GM21526 (cell line): ENCODE measurements at regions not wholly inside any gene's neighbourhood (a gene's known extent, or its start where the extent isn't known, plus 50 kb on each side); places are given as distances from the start of the nearest gene placed in this dataset.

Experiments used
- ATAC-seq: cut with Tn5 transposase; IDR thresholded peaks from one replicate; pipeline ENCODE4 v1.9.1; 2021; ENCODE audit warnings: moderate library complexity; ENCODE audit not compliant: unreplicated experiment, low FRiP score

DNA sequence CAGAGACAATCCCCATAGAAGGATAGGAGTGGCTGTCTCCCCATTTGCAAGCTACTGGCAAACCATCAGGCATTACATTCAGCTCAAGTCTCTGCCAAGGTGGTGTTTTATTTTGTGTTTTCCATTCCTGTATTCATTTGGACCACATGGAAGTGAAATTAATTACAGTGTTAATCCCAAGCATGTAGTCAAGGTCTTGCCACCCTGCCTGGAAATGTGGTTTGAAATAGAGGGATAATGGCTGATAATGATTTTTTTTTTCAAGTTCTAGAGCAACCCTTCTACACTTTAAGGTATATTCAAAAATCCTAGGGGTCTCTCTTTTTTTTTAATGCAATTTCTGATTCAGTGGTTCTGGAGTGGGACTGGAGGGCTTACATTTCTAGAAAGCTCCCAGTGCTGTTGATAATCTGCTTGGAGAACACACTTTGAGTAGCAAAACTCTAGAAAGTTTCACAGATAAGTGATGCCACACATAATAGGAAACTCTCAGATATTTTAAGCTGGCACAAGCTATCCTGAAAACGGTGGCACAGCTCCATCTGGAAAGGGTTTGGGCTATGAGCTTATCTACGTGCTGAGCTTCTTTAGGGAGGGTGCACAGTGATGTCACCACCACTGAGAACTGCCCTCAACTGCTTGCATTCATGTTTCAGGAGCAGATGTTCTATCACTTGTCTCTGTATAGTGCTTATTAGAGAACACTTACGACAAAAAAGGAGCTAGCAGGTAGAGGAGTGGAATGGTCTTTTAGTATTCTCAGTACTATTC is 140.1 kb upstream of the IL12A start:
- ATAC-seq = no peak

- no peak for ATAC-seq
These were observed 138.2 kb upstream of the IL12A start for GRCh38 chr3:159850481-159850880.

- no peak for ATAC-seq
These were observed 136.4 kb upstream of the IL12A start for GRCh38 chr3:159852266-159852665.

DNA sequence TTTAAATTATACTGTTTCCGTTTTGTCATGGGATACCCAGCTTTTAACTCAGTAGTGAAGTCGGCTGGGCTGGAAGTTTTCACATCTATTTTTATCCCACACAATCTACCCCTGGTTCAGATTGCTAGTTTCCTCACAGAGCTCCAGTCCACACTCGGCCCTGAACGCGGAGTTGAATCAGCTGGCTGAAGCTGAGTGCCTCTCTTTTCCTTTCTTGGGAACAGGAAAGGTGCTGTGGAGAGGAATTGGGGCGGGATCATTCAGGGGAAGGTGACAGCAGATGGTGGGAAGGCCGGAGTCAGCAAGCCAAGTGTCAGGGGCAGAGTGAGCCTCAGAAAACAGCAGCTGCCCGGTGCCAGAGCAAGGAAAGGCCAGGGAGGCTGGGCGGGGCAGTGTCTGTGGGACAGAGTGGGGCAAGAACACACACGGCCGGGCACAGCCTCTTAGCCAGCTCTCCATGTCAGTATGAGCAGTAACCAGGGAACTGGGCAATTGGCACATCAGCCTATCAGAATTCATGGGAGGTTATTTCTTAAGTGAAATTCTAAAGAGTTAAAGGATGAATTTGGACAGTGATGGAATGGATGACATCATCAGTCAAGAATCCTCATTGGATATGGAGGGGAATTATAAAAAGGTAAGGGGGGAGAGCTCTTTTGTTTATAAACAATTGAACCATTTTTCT is 135.7 kb upstream of the IL12A start:
- peak; percentile 48 for ATAC-seq

DNA sequence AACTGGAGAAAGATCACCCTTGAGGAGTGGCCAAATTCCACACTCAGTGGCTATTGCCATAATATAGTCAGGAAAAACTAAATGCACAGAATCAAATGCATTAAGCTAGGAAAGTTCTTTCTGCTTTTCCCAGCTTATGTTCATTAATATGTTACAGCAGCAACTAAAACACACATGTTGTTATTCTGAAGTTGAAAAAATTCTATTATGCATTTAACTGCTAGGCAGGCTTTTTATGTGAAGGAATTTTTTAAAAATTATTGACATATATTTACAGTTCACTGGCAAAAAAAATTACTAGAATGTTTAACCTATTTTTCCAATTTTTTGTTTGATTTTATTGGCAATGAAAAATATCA is 135.2 kb upstream of the IL12A start:
- no peak for ATAC-seq

- no peak for ATAC-seq
These were observed 134.0 kb upstream of the IL12A start for GRCh38 chr3:159854500-159855124.

DNA sequence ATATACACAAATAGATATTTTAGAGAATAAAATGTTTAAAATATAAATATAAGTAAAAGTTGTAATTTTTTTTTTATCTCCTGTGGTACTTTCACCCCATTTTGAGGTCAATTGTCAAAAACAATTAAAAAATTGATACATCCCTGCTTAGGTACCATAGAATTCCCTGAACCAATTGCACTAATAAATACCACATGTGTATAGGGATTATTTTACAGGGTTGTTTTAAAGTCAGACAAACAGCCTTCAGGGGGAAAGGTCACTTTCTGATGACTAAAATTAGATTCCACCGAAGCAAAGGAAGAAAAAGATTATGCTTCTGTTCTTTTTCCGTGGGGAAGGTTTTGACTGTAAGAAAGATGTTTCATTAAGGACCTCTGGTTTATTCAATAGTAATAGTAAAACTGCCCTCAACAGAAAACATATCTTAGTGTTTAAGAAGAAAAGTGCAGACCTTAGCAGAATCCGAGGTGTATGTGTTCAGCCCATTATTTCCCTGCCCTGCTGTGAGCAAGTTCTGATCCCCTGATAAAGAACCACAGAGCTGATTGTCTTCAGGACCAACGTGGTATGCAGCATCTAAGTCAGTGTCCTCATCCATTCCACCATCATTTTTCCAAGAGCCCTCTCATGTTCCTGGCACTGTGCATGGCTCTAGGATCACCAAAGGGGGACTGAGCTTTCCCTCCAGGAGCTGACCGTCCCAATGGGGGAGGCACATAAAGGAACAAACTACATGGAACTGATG is 132.9 kb upstream of the IL12A start:
- ATAC-seq = no peak

- no peak for ATAC-seq
These were observed 132.0 kb upstream of the IL12A start for GRCh38 chr3:159856590-159857104.

DNA sequence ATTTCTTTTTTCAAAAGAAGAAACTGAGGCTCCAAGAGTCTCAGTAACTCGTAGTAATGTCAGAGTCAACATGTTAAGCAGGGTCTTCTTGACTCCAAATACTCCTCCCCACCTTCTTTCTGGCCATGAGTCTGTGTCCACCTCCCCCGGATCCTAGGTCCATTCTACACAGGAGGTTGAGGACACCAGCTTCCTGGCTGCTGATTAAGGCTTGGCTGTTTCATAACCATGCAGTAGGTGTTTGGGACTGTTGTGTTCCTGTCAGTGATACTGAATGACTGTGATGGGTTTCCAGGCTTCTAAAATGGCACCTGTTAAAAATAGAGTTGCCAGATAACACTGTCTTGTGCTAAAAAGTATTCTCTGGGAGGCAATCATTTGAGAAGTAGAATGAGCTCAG is 130.8 kb upstream of the IL12A start:
- ATAC-seq = no peak

DNA sequence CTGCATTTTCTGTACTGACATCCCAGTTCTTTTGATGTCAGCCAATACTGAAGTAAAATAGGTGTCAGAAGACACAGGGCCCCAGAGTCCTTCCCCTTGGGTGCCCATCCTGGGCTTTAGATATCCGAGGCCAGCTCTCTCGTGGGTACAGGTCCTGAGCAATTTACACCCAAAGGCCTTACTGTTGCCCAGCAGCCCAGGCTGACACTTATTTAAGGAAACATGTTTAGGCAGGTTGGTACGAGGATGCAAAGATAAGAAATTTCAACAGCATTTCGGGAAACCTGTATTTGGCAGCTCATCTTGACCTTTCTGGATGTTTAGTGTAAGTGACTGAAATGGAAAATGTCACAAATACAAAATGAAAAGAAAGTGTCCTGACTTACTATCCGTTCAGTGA is 130.0 kb upstream of the IL12A start:
- ATAC-seq = no peak

DNA sequence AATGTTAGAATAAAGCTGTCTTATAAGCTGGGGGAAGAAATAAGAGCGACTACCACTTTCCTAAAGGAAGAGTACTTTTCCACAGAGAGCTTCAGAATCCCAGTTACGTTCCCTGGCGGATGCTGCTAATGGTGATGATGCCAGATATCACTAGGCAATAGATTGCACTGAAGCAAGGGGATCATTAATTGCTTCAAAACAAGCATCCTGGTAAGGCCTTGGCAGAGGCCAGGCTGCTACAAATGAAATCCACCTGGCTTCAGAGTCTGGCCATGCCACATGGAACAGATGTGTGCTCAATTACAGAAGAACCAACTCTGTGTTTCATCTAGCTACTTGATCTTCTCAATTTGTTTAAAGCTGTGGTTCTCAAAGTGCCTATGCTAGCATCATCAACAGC is 129.2 kb upstream of the IL12A start:
- no peak for ATAC-seq

DNA sequence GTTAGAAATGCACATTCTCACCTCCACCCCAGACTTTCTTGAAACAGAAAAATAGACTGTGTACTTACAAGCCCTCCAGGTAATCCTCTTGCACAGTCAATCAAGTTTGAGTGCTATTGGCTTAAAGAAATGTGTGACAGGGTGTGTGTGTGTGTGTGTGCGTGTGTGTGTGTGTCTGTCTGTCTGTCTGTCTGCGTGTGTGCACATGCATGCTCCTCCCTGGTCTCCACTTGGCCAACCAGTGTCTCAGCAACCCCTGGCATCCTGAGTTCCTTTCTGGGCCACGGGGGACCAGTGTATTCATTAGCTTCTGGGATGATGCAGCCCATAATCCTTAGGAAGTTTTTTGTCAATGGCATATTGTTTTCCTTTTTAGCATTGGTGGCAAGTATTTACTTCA is 128.8 kb upstream of the IL12A start:
- ATAC-seq = no peak

DNA sequence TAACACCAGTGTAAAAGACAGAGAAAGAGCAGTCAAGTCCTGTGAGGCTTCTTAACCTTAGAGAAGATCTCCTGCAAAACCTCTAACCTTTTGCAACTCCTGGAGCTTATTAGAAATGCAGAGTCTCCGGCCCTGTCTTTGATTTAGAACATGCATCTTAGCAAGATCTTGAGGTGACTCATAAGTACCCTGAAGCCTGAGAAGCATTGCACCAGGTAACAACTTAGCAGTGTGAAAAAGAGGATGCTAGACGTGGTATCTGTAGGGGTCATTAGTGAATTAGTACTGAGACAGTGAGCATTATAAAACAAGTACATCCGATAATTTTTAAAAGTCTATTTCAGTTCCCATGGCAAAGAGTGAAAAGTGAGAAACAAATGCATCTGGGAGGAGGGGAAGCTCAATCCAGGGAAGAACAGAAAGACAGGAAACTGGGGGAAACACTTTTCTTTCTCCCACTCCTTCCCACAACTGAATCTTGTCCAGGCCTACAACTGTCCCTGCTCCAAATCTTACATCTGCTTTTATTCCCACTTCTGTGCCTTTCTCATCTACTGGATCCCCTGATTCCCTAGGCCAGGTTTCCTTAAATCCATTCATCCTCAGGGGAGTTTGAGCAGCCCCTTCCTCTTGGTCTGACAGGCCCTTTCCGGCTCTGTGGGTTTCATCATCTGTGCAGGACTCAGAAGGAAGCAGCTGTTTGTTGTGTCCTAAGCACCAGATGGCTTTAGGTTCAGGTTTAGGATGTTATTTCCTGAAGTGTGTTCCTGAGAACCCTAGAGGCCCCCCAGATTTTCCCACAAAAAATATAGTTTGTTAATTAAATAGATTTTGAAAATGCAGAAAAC is 128.1 kb upstream of the IL12A start:
- no peak for ATAC-seq

DNA sequence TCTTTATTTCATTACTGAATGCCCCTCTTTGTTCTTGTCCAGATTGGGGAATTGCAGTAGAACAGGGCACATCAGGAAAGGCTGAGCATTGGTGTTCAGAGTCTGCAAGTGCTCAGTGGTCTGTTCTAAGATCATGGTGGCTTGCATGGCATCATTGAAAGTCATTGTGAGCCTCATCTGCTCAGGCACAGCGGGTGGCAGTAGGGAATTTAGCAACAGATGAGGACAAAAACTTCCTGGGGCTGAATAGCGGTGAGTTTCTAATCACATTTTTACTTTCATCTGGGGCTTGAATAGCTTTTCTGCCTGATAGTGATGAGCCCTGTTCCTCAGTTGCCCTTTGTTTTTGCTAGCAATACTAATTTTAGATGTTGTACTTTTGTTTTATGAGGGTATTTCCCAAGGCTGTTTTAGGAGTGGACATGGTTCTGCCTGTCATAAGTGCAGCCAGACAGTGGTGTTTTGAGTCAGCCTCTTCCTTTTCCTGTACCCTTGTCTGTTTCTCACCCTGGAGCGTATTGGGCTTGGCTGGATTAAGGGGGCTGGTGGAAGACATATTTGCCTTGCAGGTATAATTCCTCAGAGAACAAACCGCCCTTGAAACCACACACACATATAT is 127.2 kb upstream of the IL12A start:
- peak; percentile 68 for ATAC-seq

GRCh38 chr3:159865041-159865579 is 123.5 kb upstream of the IL12A start:
- ATAC-seq = no peak

GRCh38 chr3:159866201-159866746 is 122.4 kb upstream of the IL12A start:
- no peak for ATAC-seq

DNA sequence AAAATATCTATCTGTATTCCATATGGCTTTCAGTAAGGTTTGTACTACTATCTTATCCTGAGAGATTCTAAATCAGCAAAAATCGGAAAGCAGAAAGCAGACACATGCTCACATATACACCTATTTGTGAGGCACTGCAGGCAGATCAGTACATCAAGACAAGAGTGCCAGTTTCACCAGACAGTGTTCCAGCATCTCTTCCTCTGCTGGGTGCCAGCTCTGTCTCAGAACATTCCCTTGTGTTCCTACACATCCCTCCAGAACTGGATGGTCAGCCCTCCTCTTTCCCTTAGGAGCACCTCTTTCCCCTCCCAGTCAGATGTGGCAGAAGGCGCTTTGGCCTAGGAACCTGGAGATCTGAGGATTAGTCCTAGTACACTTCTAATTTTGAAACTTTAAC is 121.3 kb upstream of the IL12A start:
- no peak for ATAC-seq

DNA sequence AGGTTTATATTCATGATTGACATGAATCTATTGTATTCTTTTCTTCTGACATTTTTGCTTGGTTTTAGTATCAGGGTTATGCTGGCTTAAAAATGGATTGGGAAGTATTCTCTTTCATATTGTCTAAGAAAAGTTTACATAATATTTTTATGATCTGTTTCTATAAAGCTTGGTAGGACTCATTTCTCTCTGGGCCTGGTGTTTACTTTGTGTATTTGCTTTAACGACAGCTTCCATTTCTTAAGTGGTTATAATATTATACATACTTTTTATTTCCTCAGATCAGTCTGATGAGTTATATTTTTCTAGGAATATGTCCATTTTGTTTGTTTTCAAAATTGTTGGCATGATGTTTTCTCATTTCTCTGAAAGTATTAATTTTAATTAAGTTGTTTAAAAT is 117.9 kb upstream of the IL12A start:
- no peak for ATAC-seq
